GM12873 (cell line): ENCODE measurements at regions not wholly inside any gene's neighbourhood (a gene's known extent, or its start where the extent isn't known, plus 50 kb on each side); places are given as distances from the start of the nearest gene placed in this dataset.

Experiments
- CTCF ChIP-seq: IDR thresholded peaks from 2 replicates; pipeline ENCODE4 v1.5.1; 2012; ENCODE audit warnings: low read depth, mild to moderate bottlenecking, moderate library complexity, low read length, control low read depth; ENCODE audit not compliant: insufficient read depth; ENCODE audit errors: missing control alignments

GRCh38 chr11:119539583-119539982 is 116.6 kb upstream of the THY1 start:
- TF ChIP-seq CTCF, result no peak

DNA sequence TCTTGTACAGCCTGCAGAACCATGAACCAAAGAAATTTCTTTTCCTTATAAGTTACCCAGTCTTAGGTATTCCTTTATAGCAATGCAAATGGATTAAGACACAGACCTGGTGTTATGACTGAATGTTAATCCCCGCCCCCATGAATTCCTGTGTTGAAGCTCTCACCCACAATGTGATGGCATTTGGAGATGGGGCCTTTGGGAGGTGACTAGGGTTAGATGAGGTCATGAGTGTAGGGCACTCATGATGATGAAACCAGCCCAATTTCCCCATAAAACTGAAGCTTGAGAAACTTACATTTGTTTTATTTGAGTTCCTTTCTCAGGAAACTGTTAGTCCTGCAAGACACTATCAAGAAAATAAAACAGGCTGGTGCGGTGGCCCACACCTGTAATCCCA is 115.8 kb upstream of the THY1 start:
- no peak for TF ChIP-seq CTCF

DNA sequence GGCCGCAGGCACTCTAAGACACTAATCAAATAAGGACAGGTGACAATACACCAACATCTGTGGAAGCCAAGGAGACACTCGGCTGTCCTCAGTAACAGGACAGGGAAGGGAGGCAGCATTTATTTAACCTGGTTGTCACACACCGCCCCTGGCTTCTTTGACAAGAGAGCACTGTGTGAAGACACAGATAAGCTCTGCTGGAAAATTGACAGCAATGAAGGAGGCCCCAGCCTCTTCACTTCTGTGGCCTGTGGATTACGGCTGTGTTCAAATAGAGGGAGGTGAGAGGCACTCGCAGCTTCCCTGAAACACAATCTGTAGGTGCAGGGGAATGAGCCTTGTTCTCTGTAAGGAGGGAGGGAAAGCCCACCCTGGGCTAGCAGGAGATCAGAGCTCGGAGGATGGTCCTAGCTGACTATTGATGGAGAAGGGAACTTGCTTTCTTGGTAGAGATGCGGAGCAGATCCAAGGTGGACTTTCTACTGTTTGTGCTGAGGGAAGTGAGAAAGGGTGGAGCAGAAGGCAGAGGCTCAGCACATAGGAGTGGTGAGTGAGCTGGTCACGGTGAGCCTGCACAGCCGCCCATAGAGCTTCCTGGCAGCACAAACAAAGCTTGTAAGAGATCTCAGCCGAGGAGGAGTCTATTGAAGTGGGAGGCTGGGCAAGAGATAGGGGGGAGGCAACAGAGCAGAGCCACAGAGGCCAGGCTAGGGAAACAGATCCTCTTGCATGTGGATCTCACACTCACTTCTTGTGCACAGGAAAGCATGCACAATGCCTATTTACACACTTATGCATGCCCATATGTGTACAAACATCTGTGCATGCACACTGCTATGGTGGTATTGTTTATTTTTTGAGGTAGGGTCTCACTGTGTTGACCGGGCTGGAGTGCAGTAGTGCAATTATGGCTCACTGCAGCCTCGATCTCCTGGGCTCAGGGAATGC is 114.6 kb upstream of the THY1 start:
- no peak for TF ChIP-seq CTCF

GRCh38 chr11:119536801-119537200 is 113.8 kb upstream of the THY1 start:
- no peak for TF ChIP-seq CTCF

DNA sequence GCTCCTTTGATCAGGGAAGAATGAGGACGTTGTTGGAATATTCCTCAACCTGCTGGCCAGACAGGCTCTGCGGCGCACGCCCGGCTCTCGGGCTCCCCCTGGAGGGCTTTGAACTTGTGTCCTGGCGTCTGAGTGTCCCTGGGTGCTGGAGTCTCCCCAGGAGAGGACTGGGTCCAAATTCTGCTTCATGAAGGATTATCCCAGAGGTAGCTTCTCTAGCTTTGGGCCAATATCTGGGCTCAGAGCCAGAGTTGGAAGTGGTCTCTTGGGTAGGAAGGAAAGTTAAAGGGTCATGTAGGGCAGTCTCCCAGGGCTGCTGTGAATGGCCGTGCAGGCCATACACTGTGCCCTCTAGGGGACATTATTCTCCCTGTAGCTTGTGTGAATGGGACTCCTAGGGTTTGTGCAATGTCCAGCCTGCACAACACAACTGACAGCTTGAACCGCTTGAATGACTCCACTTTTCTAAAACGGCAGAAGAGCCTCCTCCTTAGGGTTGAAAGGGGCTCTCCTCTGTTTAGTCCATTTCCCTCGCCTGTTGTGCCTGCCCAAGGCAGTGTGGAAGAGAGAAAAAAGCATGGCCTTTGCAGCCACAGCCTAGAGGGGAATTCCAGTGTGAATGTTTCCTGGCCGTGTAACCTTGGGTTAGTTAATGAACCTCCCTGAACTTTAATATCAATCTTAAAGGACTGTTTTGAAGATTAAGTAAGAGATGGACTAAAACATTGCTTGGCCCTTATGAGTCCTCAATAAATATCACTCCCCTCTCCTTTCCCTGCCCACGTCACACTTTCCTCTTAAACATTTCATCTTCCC is 111.2 kb upstream of the THY1 start:
- peak; percentile 92 for TF ChIP-seq CTCF

DNA sequence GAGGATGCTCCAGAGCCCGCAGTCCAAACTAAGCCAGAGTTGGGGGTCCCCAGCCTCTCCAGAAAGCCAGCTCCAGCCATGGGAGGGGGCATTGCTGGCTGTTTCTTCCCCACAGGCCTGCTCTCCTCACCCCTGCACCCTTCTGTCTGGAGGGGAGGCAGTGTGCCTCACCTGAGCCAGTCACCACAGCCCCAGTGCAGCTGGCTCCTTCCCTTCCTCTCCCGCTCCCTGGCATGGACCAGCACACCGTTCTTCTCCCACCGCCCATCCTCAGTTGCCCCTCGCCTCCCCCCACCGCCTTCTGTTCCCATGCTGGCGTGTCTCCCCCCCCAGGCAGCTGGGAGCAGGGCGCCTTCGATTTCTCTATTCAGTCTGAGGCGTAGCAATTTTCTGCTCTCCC is 110.5 kb upstream of the THY1 start:
- TF ChIP-seq CTCF, result no peak

DNA sequence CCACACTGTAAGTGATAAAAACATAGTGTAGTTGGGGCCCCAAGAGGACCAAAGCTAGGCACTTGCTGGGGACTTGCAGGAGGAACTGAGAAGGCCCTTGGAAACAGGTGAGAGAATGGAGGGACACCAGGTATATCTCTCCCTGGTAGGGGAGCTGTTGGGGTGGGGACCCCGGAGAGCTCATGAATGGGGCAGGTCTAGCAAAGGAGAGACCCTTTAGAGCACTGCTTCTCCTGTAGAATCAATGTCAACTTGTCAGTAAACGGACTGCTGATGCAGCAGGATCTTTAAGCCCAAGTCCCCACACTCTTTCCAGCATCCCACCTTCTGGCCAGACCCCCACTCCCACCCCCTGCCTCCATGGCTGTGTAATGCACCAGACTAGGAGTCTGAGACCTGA is 109.6 kb upstream of the THY1 start:
- TF ChIP-seq CTCF, result no peak
